ENCODE measurements at regions not wholly inside any gene's neighbourhood (a gene's known extent, or its start where the extent isn't known, plus 50 kb on each side); places are given as distances from the start of the nearest gene placed in this dataset.
A peak's percentile ranks its signal among the peaks of the same experiment; 100 is the strongest.

- Histone ChIP-seq H3K36me3 (no peaks in the 10 kb centered on the region), H3K27ac (no peak overlapping the region), H3K4me1 (peaks cover 0 to 10% of the 10 kb centered on the region in 2 donors), H3K9me3 (no peaks in the 10 kb centered on the region), H3K4me3 (no peak overlapping the region), H3K27me3 (peaks cover 0 to 8% (median 4%) of the 10 kb centered on the region in 3 donors)
- intact Hi-C loops (cut with DNase I; ENCODE audit: low total_unique reads) (no loop called here), in situ Hi-C loops (cut with MboI; ENCODE audit: low sequenced_read_pairs in 4 of 4) (no loop called here)
- TF ChIP-seq POLR2A (IDR thresholded peaks at IDR 0.05): no peak
- DNase-seq (no peak), ATAC-seq (no peak)
Observed at GRCh38 chr11:123360267-123360936, 69.7 kb upstream of the GRAMD1B start.

GRCh38 chr11:123357990-123358827 lies 71.9 kb upstream of the GRAMD1B start:
- peak overlapping the region in 1 of 4 donors; percentile 30 for H3K27ac ChIP-seq
- intact Hi-C loops (cut with DNase I; ENCODE audit: low total_unique reads) (loop anchor here (1.0 kb wide), 1 partner anchor 57 kb away; no protein-coding TSS in a partner anchor), in situ Hi-C loops (cut with MboI; ENCODE audit: low sequenced_read_pairs in 4 of 4) (loop anchor here in 3 of 4 donors (5.0 to 10.0 kb wide), 2 partner anchors 51 to 53 kb away; no protein-coding TSS in a partner anchor)
- no peaks in the 10 kb centered on the region for H3K9me3 ChIP-seq
- H3K4me1 ChIP-seq: peaks cover 0 to 14% of the 10 kb centered on the region in 2 donors
- peak overlapping the region; percentile 37 to 60 (median 54) for H3K4me3 ChIP-seq
- H3K27me3 ChIP-seq: peaks cover 0 to 8% (median 4%) of the 10 kb centered on the region in 3 donors
- ATAC-seq (peak; percentile 65 to 80), DNase-seq (peak in 1 of 2 donors; percentile 19)
- TF ChIP-seq CTCF (IDR thresholded peaks at IDR 0.05 in 4 of 5, conservative IDR thresholded peaks at IDR 0.05 in 1 of 5) (peak; percentile 11 to 43 (median 30)), POLR2A (IDR thresholded peaks at IDR 0.05) (no peak)
- no peaks in the 10 kb centered on the region for H3K36me3 ChIP-seq

GRCh38 chr11:123357353-123357989 lies 72.6 kb upstream of the GRAMD1B start:
- H3K4me3 ChIP-seq: peak overlapping the region; percentile 37 to 60 (median 54)
- intact Hi-C loops (cut with DNase I; ENCODE audit: low total_unique reads) (no loop called here), in situ Hi-C loops (cut with MboI; ENCODE audit: low sequenced_read_pairs in 4 of 4) (loop anchor here in 3 of 4 donors (5.0 to 10.0 kb wide), 2 partner anchors 50 to 53 kb away; no protein-coding TSS in a partner anchor)
- H3K27ac ChIP-seq: no peak overlapping the region
- H3K36me3 ChIP-seq: no peaks in the 10 kb centered on the region
- H3K27me3 ChIP-seq: peaks cover 0 to 8% (median 4%) of the 10 kb centered on the region in 3 donors
- H3K9me3 ChIP-seq: no peaks in the 10 kb centered on the region
- peaks cover 0 to 12% of the 10 kb centered on the region in 2 donors for H3K4me1 ChIP-seq
- DNase-seq (no peak), ATAC-seq (no peak)
- TF ChIP-seq CTCF (IDR thresholded peaks at IDR 0.05 in 4 of 5, conservative IDR thresholded peaks at IDR 0.05 in 1 of 5): no peak
- TF ChIP-seq POLR2A (IDR thresholded peaks at IDR 0.05): no peak

GRCh38 chr11:123356539-123356938 lies 73.5 kb upstream of the GRAMD1B start:
- peaks cover 0 to 4% (median 4%) of the 10 kb centered on the region in 3 donors for H3K27me3 ChIP-seq
- intact Hi-C loops (cut with DNase I; ENCODE audit: low total_unique reads): no loop called here

More at GRCh38 chr11:123356539-123356938, 73.5 kb upstream of the GRAMD1B start:
- no peak for ATAC-seq
- peaks cover 0 to 12% of the 10 kb centered on the region in 2 donors for H3K4me1 ChIP-seq
- H3K4me3 ChIP-seq: no peak overlapping the region
- TF ChIP-seq POLR2A (IDR thresholded peaks at IDR 0.05) (no peak), CTCF (IDR thresholded peaks at IDR 0.05 in 4 of 5, conservative IDR thresholded peaks at IDR 0.05 in 1 of 5) (no peak)
- H3K36me3 ChIP-seq: no peaks in the 10 kb centered on the region
- no peak overlapping the region for H3K27ac ChIP-seq
- no peak for DNase-seq
- H3K9me3 ChIP-seq: no peaks in the 10 kb centered on the region
- in situ Hi-C loops (cut with MboI; ENCODE audit: low sequenced_read_pairs in 4 of 4): loop anchor here in 3 of 4 donors (5.0 to 10.0 kb wide), 2 partner anchors 49 to 52 kb away; no protein-coding TSS in a partner anchor
